ENCODE measurements at regions not wholly inside any gene's neighbourhood (a gene's known extent, or its start where the extent isn't known, plus 50 kb on each side); places are given as distances from the start of the nearest gene placed in this dataset.
"Not testable (repeated sequence)": the region's sequence is repeated elsewhere in the genome, so short reads cannot be mapped to it uniquely, and the experiment has no call there.

DNA sequence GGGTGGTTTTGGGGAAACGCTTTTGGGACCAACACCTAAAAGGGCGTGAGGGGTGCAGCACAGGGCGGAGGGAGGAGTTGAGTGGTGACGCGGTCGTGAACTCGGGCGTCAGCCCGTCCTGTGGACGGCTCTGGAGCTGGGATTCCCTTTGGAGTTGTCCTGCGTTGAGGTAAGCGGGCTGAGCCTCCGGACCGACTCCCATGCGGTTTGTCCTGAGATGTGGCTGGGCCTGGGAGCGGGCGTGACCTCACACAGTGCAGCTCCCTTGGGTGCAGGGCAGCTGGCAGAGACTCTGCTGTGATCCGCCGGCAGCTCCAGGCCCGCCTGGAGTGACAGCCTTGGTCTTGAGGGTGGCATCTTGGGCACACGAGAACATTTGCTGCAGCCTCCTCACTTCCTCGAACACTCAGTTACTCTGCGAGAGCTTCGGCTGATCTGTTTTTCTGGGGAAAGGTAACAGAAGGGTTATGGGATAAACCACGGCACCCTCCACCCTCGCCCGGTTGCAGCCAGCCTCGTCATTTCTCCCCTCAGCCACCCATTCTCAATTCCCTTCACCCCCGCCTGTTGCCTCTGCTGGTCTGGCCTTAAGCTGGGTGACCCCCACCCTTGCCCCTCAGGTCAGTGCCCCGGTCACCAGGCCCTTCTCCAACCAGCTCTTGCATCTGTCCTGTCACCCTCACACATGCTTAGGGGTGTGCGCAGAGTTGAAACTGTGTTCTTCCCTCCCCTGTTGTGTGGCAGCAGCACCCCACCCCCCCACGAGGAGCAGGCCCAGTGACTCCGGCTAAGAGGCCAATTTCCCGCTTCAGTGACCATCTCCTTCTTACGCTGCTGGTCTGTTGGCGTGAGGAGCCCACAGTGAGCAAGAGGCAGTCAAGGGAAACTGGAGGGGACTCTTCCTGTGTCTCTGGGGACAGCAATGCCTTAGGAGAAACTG is 94.2 kb upstream of the COL5A1 start:
- no peak for DNase-seq

DNA sequence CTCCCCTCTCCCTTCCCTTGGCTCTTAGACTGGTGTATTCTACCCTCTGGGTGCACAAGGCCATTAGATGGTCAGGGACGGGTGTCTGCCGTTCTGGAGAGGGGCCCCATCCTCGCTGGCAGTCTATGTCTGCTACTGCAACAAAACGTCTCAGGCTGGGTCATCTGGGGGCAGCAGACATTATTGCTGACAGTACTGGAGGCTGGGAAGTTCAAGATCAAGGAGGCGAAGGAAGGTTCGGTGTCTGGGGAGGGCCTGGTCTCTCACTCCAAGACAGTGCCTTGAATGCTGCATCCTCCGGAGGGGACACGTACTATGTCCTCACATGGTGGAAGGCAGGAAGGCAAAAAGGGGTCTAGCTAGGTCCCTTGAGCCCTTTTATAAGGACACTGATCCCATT is 93.4 kb upstream of the COL5A1 start:
- no peak for DNase-seq

- no peak for DNase-seq
These were observed 93.0 kb upstream of the COL5A1 start for GRCh38 chr9:134548618-134549017.

- no peak for DNase-seq
These were observed 92.3 kb upstream of the COL5A1 start for GRCh38 chr9:134549336-134549735.

- not testable (repeated sequence) for DNase-seq
These were observed 91.5 kb upstream of the COL5A1 start for GRCh38 chr9:134550081-134550480.

GRCh38 chr9:134550584-134550983 is 91.0 kb upstream of the COL5A1 start:
- no peak for DNase-seq

- DNase-seq: no peak
These were observed 90.4 kb upstream of the COL5A1 start for GRCh38 chr9:134551176-134551575.

GRCh38 chr9:134551644-134552348 is 89.8 kb upstream of the COL5A1 start:
- no peak for DNase-seq

DNA sequence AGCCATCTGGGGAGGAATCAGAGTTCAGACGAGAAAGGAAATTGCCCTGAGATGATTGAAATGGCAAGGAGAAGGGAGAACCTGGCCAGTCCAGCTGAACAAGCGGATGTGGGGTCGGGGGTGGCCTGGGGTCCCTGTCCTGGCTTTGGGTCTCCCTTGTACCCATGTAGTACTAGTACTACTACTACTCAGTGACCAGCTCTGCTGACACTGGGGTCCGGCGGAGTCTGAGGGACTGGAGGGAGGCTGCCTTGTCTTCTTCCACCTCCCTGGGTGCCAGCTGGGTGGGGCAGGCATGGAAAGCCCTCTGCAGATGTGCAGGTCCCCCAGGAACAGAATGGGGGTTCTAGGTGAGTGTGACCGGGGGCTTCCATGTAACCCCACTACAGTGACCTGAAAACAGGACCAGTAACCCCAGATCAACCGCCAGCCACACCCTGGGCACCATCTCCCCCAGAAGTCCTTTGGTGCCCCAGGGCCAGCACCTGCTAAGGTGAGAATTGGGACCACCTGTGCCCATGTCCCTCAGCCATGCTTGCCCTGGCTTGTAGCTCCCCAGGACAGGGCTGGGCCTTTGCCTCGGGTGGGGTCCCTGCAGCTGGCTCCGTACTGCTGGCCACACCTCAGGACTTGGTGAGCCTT is 89.1 kb upstream of the COL5A1 start:
- no peak for DNase-seq

GRCh38 chr9:134553061-134553891 is 88.3 kb upstream of the COL5A1 start:
- DNase-seq: no peak

- DNase-seq: no peak
These were observed 87.6 kb upstream of the COL5A1 start for GRCh38 chr9:134553996-134554372.

DNA sequence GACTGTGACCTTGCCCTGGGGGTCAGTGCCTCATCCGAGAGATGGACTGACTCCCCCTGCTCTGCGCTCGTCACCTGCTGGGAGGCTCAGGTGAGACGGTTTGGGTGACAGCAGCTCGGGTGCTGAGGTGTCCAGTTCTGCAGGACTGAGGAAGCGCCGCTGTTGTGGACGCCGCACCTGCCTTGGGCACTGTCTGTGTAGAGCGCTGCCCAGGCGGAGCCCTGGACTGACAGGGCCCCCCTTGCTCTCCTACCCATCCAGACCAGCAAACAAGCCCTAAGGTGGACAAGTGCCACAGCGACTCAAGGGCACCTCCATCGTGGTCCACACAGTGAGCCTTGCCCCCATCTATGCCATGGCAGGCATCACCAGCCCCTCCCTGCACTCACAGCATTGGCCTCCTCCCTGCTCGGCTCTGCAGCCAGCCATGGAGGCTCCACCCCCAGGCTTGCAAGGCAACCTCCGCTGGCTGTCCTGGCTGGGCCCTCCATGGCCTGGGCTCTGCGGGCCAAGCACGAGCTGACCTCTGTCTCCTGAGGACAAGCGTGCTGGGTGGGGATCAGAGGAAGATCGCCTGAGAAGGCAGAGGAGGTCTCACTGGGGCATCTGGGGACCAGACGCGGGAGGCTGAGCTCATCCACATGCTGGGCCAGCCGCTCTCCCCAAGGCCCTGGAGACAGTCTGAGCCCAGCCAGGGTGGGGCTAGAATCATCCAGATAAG is 87.1 kb upstream of the COL5A1 start:
- no peak for DNase-seq

DNA sequence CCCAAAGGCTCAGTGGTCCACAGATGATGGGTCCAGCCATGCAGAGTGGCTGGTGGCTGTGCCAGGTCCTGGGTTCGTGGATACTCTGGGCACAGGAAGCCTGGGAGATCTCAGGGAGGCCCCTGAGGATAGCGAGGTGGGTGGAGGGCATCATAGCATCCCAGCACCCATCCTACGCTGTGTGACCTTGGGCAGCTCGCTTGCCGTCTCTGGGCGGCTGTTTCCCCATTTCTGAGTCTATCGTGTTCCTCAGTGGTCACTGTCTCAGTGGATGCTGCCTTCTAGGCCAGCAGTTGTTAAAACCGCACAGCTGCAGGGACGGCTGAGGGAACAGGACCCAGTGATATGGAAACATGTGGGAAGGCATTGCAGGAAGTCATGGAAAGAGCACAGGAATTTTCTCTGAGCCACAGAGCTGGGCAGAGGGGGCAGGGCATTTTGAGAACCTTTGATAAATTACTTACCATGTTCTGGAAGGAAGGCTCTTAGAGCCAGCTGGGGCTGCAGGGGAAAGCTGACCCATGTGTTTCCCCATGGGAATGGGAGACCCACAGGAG is 86.4 kb upstream of the COL5A1 start:
- no peak for DNase-seq

DNA sequence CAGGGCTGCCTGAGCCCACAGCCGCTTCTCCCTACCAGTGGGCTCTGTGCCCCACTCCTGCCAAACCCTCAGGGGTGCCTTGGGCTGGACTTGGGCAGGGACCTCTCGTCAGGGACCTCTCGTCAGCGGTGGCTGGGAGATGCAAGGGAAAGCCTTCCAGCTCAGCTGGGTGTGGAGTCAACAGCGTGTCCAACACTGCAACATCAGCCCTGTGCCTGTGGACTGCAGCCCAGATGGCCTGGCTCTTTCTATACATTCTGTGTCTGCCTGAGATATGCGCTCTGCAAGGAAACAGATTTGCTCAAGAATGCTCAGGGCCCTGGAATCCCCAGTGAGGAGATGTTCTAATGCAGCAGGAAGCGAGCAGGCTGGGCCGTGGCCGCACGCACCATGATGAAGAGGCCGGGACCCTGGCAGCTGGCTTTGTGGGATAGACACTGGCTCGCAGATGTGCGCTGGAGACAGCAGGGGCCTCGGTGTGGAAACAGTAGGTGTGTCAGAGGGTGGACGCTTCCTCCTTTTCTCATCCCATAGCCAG is 85.0 kb upstream of the COL5A1 start:
- no peak for DNase-seq

DNA sequence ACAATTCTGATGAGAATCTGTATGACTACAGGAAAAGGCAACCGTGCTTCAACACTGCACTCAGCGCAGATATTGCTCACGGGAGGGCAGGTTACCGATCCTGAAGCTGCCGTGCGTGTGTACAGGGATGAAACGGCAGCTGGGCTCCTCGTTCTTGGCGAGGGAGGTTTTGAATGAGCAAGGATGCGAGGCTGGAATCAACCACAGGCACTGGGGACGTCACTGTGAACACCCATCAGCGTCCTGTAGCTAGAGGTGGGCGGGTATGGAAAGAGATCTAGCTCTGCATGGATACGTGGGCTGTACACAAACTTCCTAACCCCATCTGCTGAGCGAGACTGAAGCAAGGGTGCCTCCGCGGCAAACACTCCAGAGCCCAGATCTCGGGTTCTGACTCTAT is 84.3 kb upstream of the COL5A1 start:
- DNase-seq: no peak

- DNase-seq: no peak
These were observed 83.3 kb upstream of the COL5A1 start for GRCh38 chr9:134558124-134558905.

- DNase-seq: no peak
These were observed 82.6 kb upstream of the COL5A1 start for GRCh38 chr9:134559013-134559412.

DNA sequence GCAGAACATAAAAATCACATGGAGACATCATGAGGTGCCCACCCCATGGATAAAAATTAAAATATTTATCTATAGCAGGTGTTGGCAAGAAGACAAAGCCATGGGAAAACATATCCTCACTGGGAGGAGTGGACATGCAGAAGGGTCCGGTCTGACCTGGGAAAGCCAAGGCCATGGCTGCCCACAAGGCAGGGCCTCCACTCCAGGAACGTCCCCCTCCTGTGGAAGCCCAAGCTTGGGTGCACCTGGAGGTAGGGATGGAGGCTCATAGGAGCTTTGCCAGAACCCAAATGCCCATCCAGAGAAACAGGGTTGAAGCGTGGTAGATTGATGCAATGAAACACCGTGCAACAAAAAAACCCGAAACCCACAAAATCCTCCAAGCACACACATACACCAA is 81.4 kb upstream of the COL5A1 start:
- no peak for DNase-seq

DNA sequence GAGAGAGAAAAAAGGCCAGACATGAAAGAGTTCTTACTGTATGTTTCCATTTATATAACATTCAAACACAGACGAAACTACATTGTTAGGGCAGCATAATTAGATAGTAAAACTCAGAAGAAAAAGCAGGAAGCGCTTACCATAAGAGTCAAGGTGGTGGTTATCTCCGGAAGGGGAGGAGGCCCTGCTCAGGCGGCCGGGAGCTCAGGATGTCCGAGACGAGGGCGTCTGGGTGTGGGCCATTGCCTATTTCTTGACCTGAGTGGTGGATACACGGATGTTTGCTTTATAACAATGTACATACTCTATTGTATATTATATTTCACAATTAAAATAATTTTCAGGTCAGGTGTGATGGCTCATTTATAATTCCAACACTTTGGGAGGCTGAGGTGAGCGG is 80.9 kb upstream of the COL5A1 start:
- DNase-seq: no peak

- no peak for DNase-seq
These were observed 80.0 kb upstream of the COL5A1 start for GRCh38 chr9:134561427-134562145.

Data from NCI-H1694 (cell line).